ENCODE measurements at regions not wholly inside any gene's neighbourhood (a gene's known extent, or its start where the extent isn't known, plus 50 kb on each side); places are given as distances from the start of the nearest gene placed in this dataset.
A peak's percentile ranks its signal among the peaks of the same experiment; 100 is the strongest.
"Not testable (repeated sequence)": the region's sequence is repeated elsewhere in the genome, so short reads cannot be mapped to it uniquely, and the experiment has no call there.

- Mint-ChIP-seq H3K4me1 (peaks cover 0 to 4% (median 0%) of the 10 kb centered on the region in 4 donors), H3K27ac (peak overlapping the region in 1 of 10 donors; percentile 3), H3K4me3 (no peak overlapping the region), H3K9me3 (no peaks in the 10 kb centered on the region), H3K27me3 (peaks cover 0 to 2% (median 0%) of the 10 kb centered on the region in 5 donors), H3K36me3 (no peaks in the 10 kb centered on the region)
- DNase-seq = no peak
- no peak for ATAC-seq
- POLR2A ChIA-PET = no interaction called here
These were observed 115.6 kb upstream of the METAP2 start for GRCh38 chr12:95358111-95359083.

DNA sequence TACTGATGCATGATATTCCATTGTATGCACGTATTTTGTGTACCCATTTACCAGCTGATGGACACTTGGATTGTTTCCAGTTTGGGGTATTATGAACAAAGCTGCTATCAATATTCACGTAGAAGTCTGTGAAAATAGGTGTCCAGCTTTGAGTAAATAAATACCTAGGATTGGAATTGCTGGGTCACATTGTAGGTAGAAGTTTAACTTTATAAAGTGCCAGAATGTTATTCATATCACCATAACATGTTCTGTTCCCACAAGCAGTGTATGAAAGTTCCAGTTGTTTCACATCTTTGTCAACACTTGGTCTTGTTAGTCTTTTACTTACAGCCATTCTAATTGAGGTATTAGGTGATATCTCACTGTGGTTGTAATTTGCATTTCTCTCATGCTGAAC is 108.0 kb upstream of the METAP2 start:
- no peaks in the 10 kb centered on the region for H3K4me1 Mint-ChIP-seq
- ATAC-seq (no peak), DNase-seq (no peak)
- H3K27ac Mint-ChIP-seq = peak overlapping the region in 1 of 10 donors; percentile 8
- H3K9me3 Mint-ChIP-seq = no peaks in the 10 kb centered on the region
- no peaks in the 10 kb centered on the region for H3K36me3 Mint-ChIP-seq
- POLR2A ChIA-PET = no interaction called here
- H3K27me3 Mint-ChIP-seq = peaks cover 0 to 8% (median 1%) of the 10 kb centered on the region in 5 donors
- H3K4me3 Mint-ChIP-seq = no peak overlapping the region

- Mint-ChIP-seq H3K4me3 (no peak overlapping the region), H3K27me3 (peaks cover 0 to 10% (median 3%) of the 10 kb centered on the region in 5 donors), H3K4me1 (no peaks in the 10 kb centered on the region), H3K9me3 (no peaks in the 10 kb centered on the region), H3K27ac (no peak overlapping the region), H3K36me3 (no peaks in the 10 kb centered on the region)
- ATAC-seq = no peak
- no peak for DNase-seq
- POLR2A ChIA-PET = no interaction called here
These were observed 105.0 kb upstream of the METAP2 start for GRCh38 chr12:95368931-95369330.

DNA sequence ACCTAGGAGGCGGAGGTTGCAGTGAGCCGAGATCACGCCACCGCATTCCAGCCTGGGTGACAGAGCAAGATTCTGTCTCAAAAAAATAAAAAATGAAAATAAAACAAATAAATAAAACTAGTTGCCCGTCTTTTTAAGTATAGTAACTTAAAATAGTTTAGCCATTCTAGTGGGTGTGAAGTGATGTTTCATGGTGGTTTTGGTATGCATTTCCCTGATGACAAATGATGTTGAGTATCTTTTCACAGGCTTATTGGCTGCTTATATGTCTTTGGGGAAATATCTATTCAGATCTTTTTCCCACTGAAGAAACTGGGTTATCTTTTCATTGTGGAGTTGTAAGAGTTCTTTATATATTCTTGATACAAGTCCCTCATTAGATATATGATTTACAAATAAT is 102.4 kb upstream of the METAP2 start:
- POLR2A ChIA-PET = no interaction called here
- H3K9me3 Mint-ChIP-seq = no peaks in the 10 kb centered on the region
- DNase-seq = no peak
- H3K27ac Mint-ChIP-seq = no peak overlapping the region
- H3K4me1 Mint-ChIP-seq = peaks cover 0 to 2% (median 0%) of the 10 kb centered on the region in 4 donors
- H3K27me3 Mint-ChIP-seq = peaks cover 0 to 8% (median 3%) of the 10 kb centered on the region in 5 donors
- no peak for ATAC-seq
- H3K4me3 Mint-ChIP-seq = no peak overlapping the region
- H3K36me3 Mint-ChIP-seq = no peaks in the 10 kb centered on the region

DNA sequence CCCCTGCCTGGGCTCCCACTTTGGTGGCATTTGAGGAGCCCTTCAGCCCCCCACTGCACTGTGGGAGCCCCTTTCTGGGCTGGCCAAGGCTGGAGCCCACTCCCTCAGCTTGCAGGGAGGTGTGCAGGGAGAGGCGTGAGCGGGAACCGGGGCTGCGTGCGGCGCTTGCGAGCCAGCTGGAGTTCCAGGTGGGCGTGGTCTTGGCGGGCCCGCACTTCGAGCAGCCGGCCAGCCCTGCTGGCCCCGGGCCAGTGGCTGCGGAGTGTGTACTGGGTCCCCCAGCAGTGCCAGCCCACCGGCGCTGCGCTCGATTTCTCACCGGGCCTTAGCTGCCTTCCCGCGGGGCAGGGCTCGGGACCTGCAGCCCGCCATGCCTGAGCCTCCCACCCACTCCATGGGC is 94.5 kb upstream of the METAP2 start:
- H3K27ac Mint-ChIP-seq, POLR2A ChIA-PET, H3K4me1 Mint-ChIP-seq, H3K27me3 Mint-ChIP-seq, ATAC-seq, H3K4me3 Mint-ChIP-seq, H3K9me3 Mint-ChIP-seq, H3K36me3 Mint-ChIP-seq, DNase-seq: not testable (repeated sequence)

DNA sequence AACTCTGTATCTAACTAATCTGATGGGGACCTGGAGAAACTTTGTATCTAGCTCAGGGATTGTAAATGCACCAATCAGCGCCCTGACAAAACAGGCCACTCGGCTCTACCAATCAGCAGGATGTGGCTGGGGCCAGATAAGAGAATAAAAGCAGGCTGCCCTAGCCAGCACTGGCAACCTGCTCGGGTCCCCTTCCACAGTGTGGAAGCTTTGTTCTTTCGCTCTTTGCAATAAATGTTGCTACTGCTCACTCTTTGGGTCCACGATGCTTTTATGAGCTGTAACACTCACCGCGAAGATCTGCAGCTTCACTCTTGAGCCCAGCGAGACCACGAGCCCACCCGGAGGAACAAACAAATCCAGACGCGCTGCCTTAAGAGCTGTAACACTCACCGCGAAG is 93.6 kb upstream of the METAP2 start:
- H3K9me3 Mint-ChIP-seq, H3K27me3 Mint-ChIP-seq, POLR2A ChIA-PET, H3K36me3 Mint-ChIP-seq, H3K27ac Mint-ChIP-seq, DNase-seq, ATAC-seq, H3K4me1 Mint-ChIP-seq: not testable (repeated sequence)
- peak overlapping the region in 3 of 10 donors; percentile 11 to 62 (median 52) for H3K4me3 Mint-ChIP-seq

DNA sequence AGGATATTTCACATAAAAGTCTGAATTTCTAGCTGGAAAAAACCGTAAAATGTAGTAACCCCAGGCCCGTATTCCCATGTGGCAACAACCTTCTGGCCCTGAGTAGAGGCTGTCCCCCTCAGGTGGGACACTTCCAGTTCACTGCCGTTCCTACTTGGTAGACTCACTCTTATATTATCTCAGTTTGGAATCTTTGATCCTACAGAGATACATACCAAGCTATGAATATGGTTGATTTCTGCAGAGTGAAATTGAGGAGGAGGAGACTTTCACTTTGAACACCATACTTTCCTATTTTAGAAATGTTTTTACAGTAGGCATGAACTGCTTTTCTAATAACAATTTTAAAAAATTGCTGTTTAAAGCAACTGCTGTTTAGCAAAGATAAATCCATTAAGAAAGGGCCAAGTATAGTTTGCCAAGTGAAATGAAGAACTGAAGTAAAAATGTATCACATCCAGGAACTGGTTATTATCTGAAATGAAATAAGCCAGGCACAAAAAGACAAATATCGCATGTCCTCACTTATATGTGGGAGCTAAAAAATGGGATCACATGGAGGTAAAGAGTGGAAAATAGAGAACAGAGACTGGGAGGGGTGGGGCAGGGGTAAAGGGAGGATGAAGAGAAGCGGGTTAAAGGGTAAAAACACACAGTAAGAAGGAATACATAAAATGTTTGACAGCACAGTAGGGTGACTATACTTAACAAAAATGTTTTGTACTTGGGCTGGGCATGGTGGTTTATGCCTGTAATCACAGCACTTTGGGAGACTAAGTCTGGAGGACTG is 92.8 kb upstream of the METAP2 start:
- Mint-ChIP-seq H3K36me3 (no peaks in the 10 kb centered on the region), H3K9me3 (no peaks in the 10 kb centered on the region), H3K4me3 (no peak overlapping the region), H3K27me3 (peaks cover 0 to 2% (median 0%) of the 10 kb centered on the region in 5 donors), H3K4me1 (no peaks in the 10 kb centered on the region), H3K27ac (no peak overlapping the region)
- ATAC-seq (no peak), DNase-seq (no peak)
- POLR2A ChIA-PET = no interaction called here

- H3K36me3 Mint-ChIP-seq, H3K4me1 Mint-ChIP-seq, ATAC-seq, H3K9me3 Mint-ChIP-seq, H3K4me3 Mint-ChIP-seq, H3K27me3 Mint-ChIP-seq, POLR2A ChIA-PET, H3K27ac Mint-ChIP-seq, DNase-seq: not testable (repeated sequence)
These were observed 90.0 kb upstream of the METAP2 start for GRCh38 chr12:95383920-95384319.

- peaks cover 0 to 3% (median 0%) of the 10 kb centered on the region in 5 donors for H3K27me3 Mint-ChIP-seq
- H3K4me3 Mint-ChIP-seq = no peak overlapping the region
- ATAC-seq (no peak), DNase-seq (no peak)
- H3K4me1 Mint-ChIP-seq = no peaks in the 10 kb centered on the region
- no peaks in the 10 kb centered on the region for H3K9me3 Mint-ChIP-seq
- H3K36me3 Mint-ChIP-seq = no peaks in the 10 kb centered on the region
- H3K27ac Mint-ChIP-seq = no peak overlapping the region
- POLR2A ChIA-PET = no interaction called here
These were observed 89.2 kb upstream of the METAP2 start for GRCh38 chr12:95384785-95385184.

DNA sequence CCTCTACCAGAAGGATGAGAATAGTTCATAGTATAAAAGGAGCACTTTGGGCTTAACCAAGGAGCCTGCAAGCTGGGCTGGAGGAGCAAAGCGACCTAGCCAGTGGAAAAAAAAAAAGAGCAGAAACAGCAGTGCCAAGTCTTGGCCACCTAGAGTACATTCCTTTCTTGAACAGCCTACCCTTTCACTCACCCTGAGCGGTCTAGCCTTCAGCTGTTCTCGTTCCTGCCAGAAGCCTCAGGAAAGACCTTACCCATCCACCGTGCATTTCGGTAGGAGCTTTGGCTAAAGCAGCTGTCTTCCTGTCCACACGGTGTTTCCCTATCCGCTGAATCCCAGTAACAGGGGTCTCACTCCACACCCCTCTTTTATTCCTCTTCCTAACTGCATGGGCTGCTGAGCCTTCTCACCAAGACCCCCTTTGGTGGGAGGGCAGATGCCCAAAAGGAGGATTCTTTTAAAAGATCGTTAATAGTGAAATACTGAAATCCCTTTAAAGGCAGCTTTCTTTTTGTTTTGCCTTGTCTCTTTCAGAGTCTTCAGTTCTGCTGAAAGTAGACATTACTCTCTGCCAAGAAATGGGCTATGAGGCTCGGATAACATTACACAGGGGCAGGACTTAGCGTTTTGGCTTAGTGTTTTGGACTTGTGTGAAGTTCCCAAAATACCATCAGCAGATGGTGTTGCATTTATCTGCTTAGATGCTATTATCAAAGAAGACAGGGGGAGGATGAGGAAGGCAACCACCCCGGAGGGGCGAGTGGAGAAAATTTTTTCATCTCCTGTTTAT is 88.5 kb upstream of the METAP2 start:
- no peaks in the 10 kb centered on the region for H3K36me3 Mint-ChIP-seq
- ATAC-seq (no peak), DNase-seq (no peak)
- H3K27me3 Mint-ChIP-seq = peaks cover 0 to 3% (median 0%) of the 10 kb centered on the region in 5 donors
- no peaks in the 10 kb centered on the region for H3K4me1 Mint-ChIP-seq
- H3K9me3 Mint-ChIP-seq = no peaks in the 10 kb centered on the region
- POLR2A ChIA-PET = no interaction called here
- H3K27ac Mint-ChIP-seq = no peak overlapping the region
- no peak overlapping the region for H3K4me3 Mint-ChIP-seq

GRCh38 chr12:95386051-95386450 is 87.9 kb upstream of the METAP2 start:
- no peaks in the 10 kb centered on the region for H3K36me3 Mint-ChIP-seq
- H3K27ac Mint-ChIP-seq = no peak overlapping the region
- DNase-seq (no peak), ATAC-seq (no peak)
- H3K4me1 Mint-ChIP-seq = no peaks in the 10 kb centered on the region
- POLR2A ChIA-PET = no interaction called here
- no peak overlapping the region for H3K4me3 Mint-ChIP-seq
- no peaks in the 10 kb centered on the region for H3K9me3 Mint-ChIP-seq
- H3K27me3 Mint-ChIP-seq = peaks cover 0 to 3% (median 0%) of the 10 kb centered on the region in 5 donors

- POLR2A ChIA-PET, H3K4me1 Mint-ChIP-seq, H3K27ac Mint-ChIP-seq, H3K27me3 Mint-ChIP-seq, H3K9me3 Mint-ChIP-seq, H3K4me3 Mint-ChIP-seq, DNase-seq, ATAC-seq, H3K36me3 Mint-ChIP-seq: not testable (repeated sequence)
These were observed 85.7 kb upstream of the METAP2 start for GRCh38 chr12:95388260-95388659.

DNA sequence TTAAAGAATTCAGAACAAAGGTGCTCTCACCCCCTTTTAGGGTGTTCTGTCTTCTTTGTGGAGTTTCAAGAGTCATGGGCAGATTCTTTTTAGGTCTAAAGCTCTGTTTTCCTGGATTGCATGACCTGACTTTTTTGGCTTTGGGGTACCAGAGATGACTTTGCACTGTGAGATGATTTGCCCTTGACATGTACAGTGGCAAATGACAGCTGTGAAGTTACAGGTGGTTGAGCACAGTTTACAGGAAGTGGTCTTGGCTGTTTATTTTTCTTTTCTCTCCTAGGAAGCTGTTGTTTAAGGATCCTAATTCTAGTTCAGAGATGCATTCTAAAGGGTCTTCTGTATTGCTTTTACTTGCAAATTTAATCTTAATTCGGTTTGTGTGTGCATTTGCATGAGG is 83.8 kb upstream of the METAP2 start:
- POLR2A ChIA-PET = no interaction called here
- Mint-ChIP-seq H3K36me3 (peaks cover 0 to 14% (median 11%) of the 10 kb centered on the region in 3 donors), H3K4me1 (no peaks in the 10 kb centered on the region), H3K27me3 (peaks cover 0 to 4% (median 2%) of the 10 kb centered on the region in 5 donors), H3K9me3 (peaks cover 0 to 9% (median 5%) of the 10 kb centered on the region in 9 donors), H3K27ac (no peak overlapping the region), H3K4me3 (no peak overlapping the region)
- ATAC-seq (no peak), DNase-seq (no peak)
